IMR-90 (cell line): ENCODE measurements at regions not wholly inside any gene's neighbourhood (a gene's known extent, or its start where the extent isn't known, plus 50 kb on each side); places are given as distances from the start of the nearest gene placed in this dataset.

Experiments
- ATAC-seq: fragments of 200-7000 bp; cut with Tn5 transposase; 2 replicates; pipeline ENCODE4 v1.9.1; 2020; ENCODE audit warnings: low read depth, mild to moderate bottlenecking, moderate library complexity
- BruUV-seq: library from RNA; stranded (reverse); fragments of 400-500 nt; replicated peaks from 2 replicates; lab custom pipeline; 2021; lab: Mats Ljungman, UMichigan
- CTCF ChIA-PET: fragments of 300-600 bp; formaldehyde crosslinking; extraction: SDS; loops from one replicate; lab custom pipeline; 2021; ENCODE audit warnings: antibody characterized with exemption; lab: Yijun Ruan, JAX
- POLR2A ChIA-PET: fragments of 300-600 bp; sonication (Branson Sonifier 250); formaldehyde crosslinking; loops from one replicate; lab custom pipeline; 2022; ENCODE audit warnings: antibody characterized with exemption; ENCODE audit not compliant: unreplicated experiment; lab: Charles Lee
- DNase-seq: peaks from one replicate; pipeline ENCODE4 v3.0.0; 2013
- H2AFZ ChIP-seq: replicated peaks from 2 replicates; pipeline ENCODE3; 2013; ENCODE audit warnings: low read length, mild to moderate bottlenecking; ENCODE audit not compliant: poor library complexity
- H2AK5ac ChIP-seq: 2 replicates; pipeline ENCODE4 v1.6.1; 2013; ENCODE audit warnings: low read depth, low read length, inconsistent platforms
- H2AK9ac ChIP-seq: replicated peaks from 2 replicates; pipeline ENCODE3; 2013; ENCODE audit warnings: mild to moderate bottlenecking, low read depth, low read length, moderate library complexity; ENCODE audit not compliant: poor library complexity
- H2BK120ac ChIP-seq: 2 replicates; pipeline ENCODE4 v1.6.1; 2013; ENCODE audit warnings: low read depth, low read length, inconsistent platforms
- H2BK15ac ChIP-seq: 3 replicates; pipeline ENCODE4 v1.6.1; 2013; ENCODE audit warnings: low read depth, low read length, inconsistent platforms
- H2BK20ac ChIP-seq: 2 replicates; pipeline ENCODE4 v1.6.1; 2013; ENCODE audit warnings: low read depth, mild to moderate bottlenecking, inconsistent platforms, low read length, moderate library complexity
- H2BK5ac ChIP-seq: 2 replicates; pipeline ENCODE4 v1.6.1; 2013; ENCODE audit warnings: mild to moderate bottlenecking, low read depth, low read length, inconsistent platforms; ENCODE audit not compliant: poor library complexity, severe bottlenecking
- H3K14ac ChIP-seq: replicated peaks from 2 replicates; pipeline ENCODE4 v1.6.1; 2013; ENCODE audit warnings: low read depth, low read length, inconsistent platforms
- H3K18ac ChIP-seq: 2 replicates; pipeline ENCODE4 v1.6.1; 2013; ENCODE audit warnings: low read depth, low read length, control low read depth
- H3K23ac ChIP-seq: 2 replicates; pipeline ENCODE4 v1.6.1; 2013; ENCODE audit warnings: low read depth, low read length, inconsistent platforms
- H3K27ac ChIP-seq: 2 replicates; pipeline ENCODE4 v1.5.1; 2013; ENCODE audit warnings: mild to moderate bottlenecking, control low read depth, low read length; ENCODE audit not compliant: insufficient read depth
- H3K27me3 ChIP-seq: 2 replicates; pipeline ENCODE4 v1.6.1; 2013; ENCODE audit warnings: low read length; ENCODE audit not compliant: control insufficient read depth, insufficient read depth
- H3K36me3 ChIP-seq: 2 replicates; pipeline ENCODE4 v1.6.1; 2013; ENCODE audit warnings: low read length, mixed read lengths; ENCODE audit not compliant: control insufficient read depth, insufficient read depth
- H3K4ac ChIP-seq: 2 replicates; pipeline ENCODE4 v1.6.1; 2013; ENCODE audit warnings: low read depth, low read length, inconsistent platforms
- H3K4me1 ChIP-seq: 2 replicates; pipeline ENCODE4 v1.6.1; 2013; ENCODE audit warnings: low read length, mixed read lengths; ENCODE audit not compliant: control insufficient read depth, insufficient read depth
- H3K4me2 ChIP-seq: 2 replicates; pipeline ENCODE4 v1.6.1; 2013; ENCODE audit warnings: low read depth, mild to moderate bottlenecking, control low read depth, low read length, moderate library complexity
- H3K4me3 ChIP-seq: 2 replicates; pipeline ENCODE4 v1.5.1; 2013; ENCODE audit warnings: low read depth, mild to moderate bottlenecking, control low read depth, low read length, moderate library complexity; ENCODE audit not compliant: insufficient read depth
- H3K56ac ChIP-seq: 2 replicates; pipeline ENCODE4 v1.6.1; 2013; ENCODE audit warnings: low read length, inconsistent platforms; ENCODE audit not compliant: insufficient read depth; ENCODE audit errors: extremely low read depth
- H3K79me1 ChIP-seq, 2 experiments: 2 replicates each; pipeline ENCODE4 v1.6.1; 2013; ENCODE audit warnings: low read length in 2 of 2, inconsistent platforms in 1 of 2, low read depth in 1 of 2
- H3K9ac ChIP-seq: 2 replicates; pipeline ENCODE4 v1.6.1; 2013; ENCODE audit warnings: low read depth, low read length, control low read depth
- H3K9me1 ChIP-seq: 2 replicates; pipeline ENCODE4 v1.6.1; 2013; ENCODE audit warnings: low read length, inconsistent platforms; ENCODE audit not compliant: insufficient read depth
- H3K9me3 ChIP-seq: 2 replicates; pipeline ENCODE4 v1.6.1; 2013; ENCODE audit warnings: low read length; ENCODE audit not compliant: control insufficient read depth, insufficient read depth
- H4K20me1 ChIP-seq: 2 replicates; pipeline ENCODE4 v1.6.1; 2013; ENCODE audit warnings: low read length, inconsistent platforms; ENCODE audit not compliant: insufficient read depth
- H4K5ac ChIP-seq: 2 replicates; pipeline ENCODE4 v1.6.1; 2013; ENCODE audit warnings: mild to moderate bottlenecking, low read depth, low read length, control low read depth
- H4K8ac ChIP-seq, 2 experiments: 2 replicates each; pipeline ENCODE4 v1.6.1; 2013; ENCODE audit warnings: low read depth in 2 of 2, low read length in 2 of 2, control low read depth in 1 of 2, inconsistent platforms in 1 of 2
- H4K91ac ChIP-seq: 2 replicates; pipeline ENCODE4 v1.6.1; 2013; ENCODE audit warnings: low read depth, low read length, inconsistent platforms; ENCODE audit not compliant: insufficient read depth
- WGBS, 2 experiments: methylation state at CpG; one replicate each; pipeline versions ENCODE4 v1.1.5 to v1.1.7; 2013; ENCODE audit warnings: missing lambda C conversion rate in 2 of 2; ENCODE audit not compliant: insufficient read length in 1 of 2; ENCODE audit errors: extremely low coverage in 2 of 2; 5-methylcytosine and 5-hydroxymethylcytosine counted together
- dilution Hi-C: fragments of 300-500 bp; cut with HindIII; formaldehyde crosslinking; loops from one replicate; pipeline ENCODE4 v1.14.3; 2018; ENCODE audit warnings: low sequenced_read_pairs; ENCODE audit not compliant: unreplicated experiment
- in situ Hi-C: fragments of 300-500 bp; cut with MboI; formaldehyde crosslinking; loops from 3 replicates; pipeline ENCODE4 v1.14.3; 2019; ENCODE audit warnings: low sequenced_read_pairs, inconsistent platforms, mixed read lengths
- intact Hi-C: fragments of 100-400 bp; cut with micrococcal nuclease; formaldehyde crosslinking; loops from 2 replicates; pipeline ENCODE4 v1.10.0; 2022
- TF ChIP-seq, protein P1 (sequence below): fragments of 150-350 bp; IDR thresholded peaks from 2 replicates; pipeline ENCODE4 v1.6.1; 2017; ENCODE audit warnings: mild to moderate bottlenecking, antibody characterized with exemption, low read length, low read depth

DNA sequence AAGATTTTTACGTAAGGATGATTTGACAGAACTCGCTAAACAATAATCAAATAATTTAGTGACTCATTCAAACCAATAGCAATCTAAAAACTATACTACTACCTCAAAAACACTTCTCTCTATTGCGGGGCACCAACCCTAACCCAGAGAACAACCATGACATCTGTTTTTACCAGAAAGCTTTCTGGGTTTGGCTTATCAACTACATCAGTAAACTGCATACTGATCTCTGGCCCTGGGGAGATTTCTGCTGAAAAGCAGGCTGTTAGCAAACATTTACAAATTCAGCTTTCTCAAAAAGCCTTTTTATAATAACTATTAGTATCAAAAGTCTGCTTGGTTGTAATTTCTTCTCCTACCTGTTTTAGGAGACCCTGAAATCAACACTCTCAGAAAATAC is 144.5 kb upstream of the ZWINT start:
- Histone ChIP-seq H2BK15ac (no peak overlapping the region), H3K9ac (no peak overlapping the region), H2BK120ac (no peak overlapping the region), H3K9me3 (peaks cover 7% of the 10 kb centered on the region; the same call in 1 of the 2 replicates), H3K9me1 (no peaks in the 10 kb centered on the region), H2BK5ac (no peak overlapping the region), H3K4me2 (no peak overlapping the region), H4K8ac (no peak overlapping the region), H2AK9ac (no peak overlapping the region), H3K18ac (no peak overlapping the region), H2BK20ac (no peak overlapping the region), H3K4me1 (no peaks in the 10 kb centered on the region), H3K56ac (no peak overlapping the region), H3K4ac (no peak overlapping the region), H3K27ac (no peak overlapping the region), H3K27me3 (no peaks in the 10 kb centered on the region), H3K4me3 (no peak overlapping the region), H2AK5ac (no peak overlapping the region), H3K14ac (no peak overlapping the region), H3K36me3 (no peaks in the 10 kb centered on the region), H2AFZ (no peak overlapping the region), H4K91ac (no peak overlapping the region), H4K5ac (no peak overlapping the region), H3K23ac (no peak overlapping the region), H4K20me1 (no peaks in the 10 kb centered on the region), H3K79me1 (no peaks in the 10 kb centered on the region)
- no TSS peak for BruUV-seq
- intact Hi-C loops (loop anchor here (10.0 kb wide), 1 partner anchor 249 kb away; no protein-coding TSS in a partner anchor), in situ Hi-C loops (no loop called here), dilution Hi-C loops (no loop called here)
- DNase-seq (no peak), ATAC-seq (no peak)
- TF ChIP-seq, protein P1, sequence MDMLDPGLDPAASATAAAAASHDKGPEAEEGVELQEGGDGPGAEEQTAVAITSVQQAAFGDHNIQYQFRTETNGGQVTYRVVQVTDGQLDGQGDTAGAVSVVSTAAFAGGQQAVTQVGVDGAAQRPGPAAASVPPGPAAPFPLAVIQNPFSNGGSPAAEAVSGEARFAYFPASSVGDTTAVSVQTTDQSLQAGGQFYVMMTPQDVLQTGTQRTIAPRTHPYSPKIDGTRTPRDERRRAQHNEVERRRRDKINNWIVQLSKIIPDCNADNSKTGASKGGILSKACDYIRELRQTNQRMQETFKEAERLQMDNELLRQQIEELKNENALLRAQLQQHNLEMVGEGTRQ = no peak
- ChIA-PET CTCF (no interaction called here), POLR2A (no interaction called here)
- WGBS, 2 experiments = no CpG with 5 or more reads among the region's 3 CpGs
